H1 (cell line): ENCODE measurements at regions not wholly inside any gene's neighbourhood (a gene's known extent, or its start where the extent isn't known, plus 50 kb on each side); places are given as distances from the start of the nearest gene placed in this dataset.

Experiments
- NRF1 ChIP-seq: IDR thresholded peaks from 2 replicates; pipeline ENCODE4 v1.6.1; 2011; ENCODE audit warnings: mild to moderate bottlenecking, low read depth, low read length, improper control_type of control experiment
- PHF8 ChIP-seq: fragments of 200-600 bp; sonication (generic); conservative IDR thresholded peaks from 2 replicates; pipeline ENCODE4 v1.7.1; 2012; ENCODE audit warnings: low read depth, mild to moderate bottlenecking, inconsistent platforms, low read length, moderate library complexity
- POLR2AphosphoS5 ChIP-seq: IDR thresholded peaks from 2 replicates; pipeline ENCODE4 v1.6.1; 2011; ENCODE audit warnings: low read depth, low read length
- SIN3A ChIP-seq, 2 experiments: IDR thresholded peaks in 1 of 2; conservative IDR thresholded peaks in 1 of 2; 2 replicates each; pipeline ENCODE4 v1.6.1; 2011 to 2012; ENCODE audit warnings: low read length in 2 of 2, improper control_type of control experiment in 1 of 2, low read depth in 1 of 2, mild to moderate bottlenecking in 1 of 2
- SP1 ChIP-seq: IDR thresholded peaks from 2 replicates; pipeline ENCODE4 v1.6.1; 2011; ENCODE audit warnings: low read depth, low read length
- TF ChIP-seq, protein P1 (sequence below), 3 experiments: IDR thresholded peaks; 1 replicate in 2 of 3; 2 replicates in 1 of 3; pipeline versions ENCODE4 v1.5.1 to v1.6.1; 2011; ENCODE audit warnings: low read length in 3 of 3, mild to moderate bottlenecking in 3 of 3, inconsistent platforms in 2 of 3, low read depth in 1 of 3, moderate library complexity in 1 of 3; ENCODE audit not compliant: insufficient read depth in 1 of 3; ENCODE audit errors: control extremely low read depth in 1 of 3
- TF ChIP-seq, protein P2 (sequence below): IDR thresholded peaks from 2 replicates; pipeline ENCODE4 v1.6.1; 2012; ENCODE audit warnings: inconsistent platforms

DNA sequence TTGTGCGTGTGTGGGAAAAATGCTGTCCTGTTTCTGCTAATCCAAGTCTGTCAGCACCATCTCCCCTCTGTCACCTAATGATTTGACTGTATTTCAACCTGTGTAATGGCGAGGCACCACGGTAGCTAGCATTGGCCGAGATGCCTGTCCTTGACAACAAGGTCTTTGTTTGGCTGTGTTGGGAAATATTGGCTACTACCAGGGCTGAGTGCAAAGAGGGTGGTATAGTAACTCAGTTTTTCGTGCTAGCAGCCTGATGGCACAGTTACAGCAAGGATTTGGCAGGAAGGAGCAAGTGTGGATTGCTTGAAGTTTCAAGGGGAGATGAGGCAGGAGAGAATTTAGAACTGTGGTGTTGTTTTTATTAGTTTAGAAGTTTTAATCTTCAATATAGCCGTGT is 440.3 kb upstream of the RGS6 start (continued):
- TF ChIP-seq, protein P1, sequence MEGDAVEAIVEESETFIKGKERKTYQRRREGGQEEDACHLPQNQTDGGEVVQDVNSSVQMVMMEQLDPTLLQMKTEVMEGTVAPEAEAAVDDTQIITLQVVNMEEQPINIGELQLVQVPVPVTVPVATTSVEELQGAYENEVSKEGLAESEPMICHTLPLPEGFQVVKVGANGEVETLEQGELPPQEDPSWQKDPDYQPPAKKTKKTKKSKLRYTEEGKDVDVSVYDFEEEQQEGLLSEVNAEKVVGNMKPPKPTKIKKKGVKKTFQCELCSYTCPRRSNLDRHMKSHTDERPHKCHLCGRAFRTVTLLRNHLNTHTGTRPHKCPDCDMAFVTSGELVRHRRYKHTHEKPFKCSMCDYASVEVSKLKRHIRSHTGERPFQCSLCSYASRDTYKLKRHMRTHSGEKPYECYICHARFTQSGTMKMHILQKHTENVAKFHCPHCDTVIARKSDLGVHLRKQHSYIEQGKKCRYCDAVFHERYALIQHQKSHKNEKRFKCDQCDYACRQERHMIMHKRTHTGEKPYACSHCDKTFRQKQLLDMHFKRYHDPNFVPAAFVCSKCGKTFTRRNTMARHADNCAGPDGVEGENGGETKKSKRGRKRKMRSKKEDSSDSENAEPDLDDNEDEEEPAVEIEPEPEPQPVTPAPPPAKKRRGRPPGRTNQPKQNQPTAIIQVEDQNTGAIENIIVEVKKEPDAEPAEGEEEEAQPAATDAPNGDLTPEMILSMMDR (IDR thresholded peaks at IDR 0.05; ENCODE audit: control extremely low read depth in 1 of 3, insufficient read depth in 1 of 3, low read depth in 1 of 3, low read length in 3 of 3), result no peak
- TF ChIP-seq POLR2AphosphoS5, result no peak
- TF ChIP-seq, protein P2, sequence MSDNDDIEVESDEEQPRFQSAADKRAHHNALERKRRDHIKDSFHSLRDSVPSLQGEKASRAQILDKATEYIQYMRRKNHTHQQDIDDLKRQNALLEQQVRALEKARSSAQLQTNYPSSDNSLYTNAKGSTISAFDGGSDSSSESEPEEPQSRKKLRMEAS, result no peak
- TF ChIP-seq SIN3A (conservative IDR thresholded peaks at IDR 0.05 in 1 of 2, IDR thresholded peaks at IDR 0.05 in 1 of 2; ENCODE audit: low read depth in 1 of 2, low read length in 2 of 2), result no peak
- no peak for TF ChIP-seq PHF8
- no peak for TF ChIP-seq NRF1
- no peak for TF ChIP-seq SP1
